ENCODE measurements at regions not wholly inside any gene's neighbourhood (a gene's known extent, or its start where the extent isn't known, plus 50 kb on each side); places are given as distances from the start of the nearest gene placed in this dataset.
"Not testable (repeated sequence)": the region's sequence is repeated elsewhere in the genome, so short reads cannot be mapped to it uniquely, and the experiment has no call there.

DNA sequence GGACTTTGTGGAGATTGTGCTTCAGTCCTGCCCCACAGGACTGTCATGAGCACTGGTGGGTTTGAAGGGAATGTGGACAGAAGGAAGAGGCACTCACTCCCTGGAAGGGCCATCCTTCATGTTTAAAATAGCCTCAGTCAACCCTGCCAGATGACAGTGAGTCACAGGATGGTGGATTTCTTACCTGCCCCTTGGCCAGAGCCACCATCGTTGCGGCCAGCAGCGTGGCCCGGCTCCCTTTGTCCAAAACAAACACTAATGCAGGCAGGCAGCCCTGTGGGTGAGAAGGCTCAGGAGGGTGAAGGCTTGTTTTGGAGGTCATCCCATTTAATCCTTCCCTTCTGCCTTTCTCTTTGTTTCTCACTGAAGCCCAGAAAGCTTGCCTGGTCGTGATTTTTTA lies 422.7 kb downstream of the CD83 start:
- DNase-seq = no peak

- no peak for DNase-seq
Measured at GRCh38 chr6:14540810-14541540, 423.4 kb downstream of the CD83 start.

DNA sequence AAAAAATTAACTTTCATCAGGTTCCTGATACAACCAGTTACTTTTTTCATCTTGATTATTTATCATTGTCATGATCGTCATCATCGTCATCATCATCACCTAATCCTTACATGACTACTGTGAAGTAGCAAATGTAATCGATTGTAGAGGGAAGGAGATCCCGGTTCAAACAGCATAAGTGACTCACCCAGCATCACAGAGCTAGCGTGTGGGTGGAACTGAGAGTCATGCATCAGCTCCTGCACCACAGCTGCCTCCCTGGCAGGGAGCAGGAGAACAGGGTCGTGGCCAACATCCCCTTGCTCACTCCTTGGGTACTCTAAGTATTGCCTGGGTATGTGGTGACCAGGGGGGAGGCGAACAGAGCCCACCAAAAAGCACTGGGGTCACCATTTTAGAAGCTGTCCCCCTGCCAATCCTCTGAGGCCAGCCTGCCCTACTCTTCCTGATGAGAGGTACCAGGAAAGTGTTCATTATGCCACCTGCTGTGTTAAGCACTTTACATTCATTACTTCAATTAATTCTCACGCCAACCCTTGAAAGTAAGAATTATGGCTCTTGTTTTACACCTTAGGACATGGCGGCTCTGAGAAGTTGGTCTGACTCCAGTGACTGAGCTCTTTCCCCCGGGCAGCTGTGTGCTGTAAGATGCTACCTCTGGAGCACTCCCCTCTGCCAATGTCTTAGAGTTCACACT lies 425.2 kb downstream of the CD83 start:
- peak; percentile 51 for DNase-seq

GRCh38 chr6:14543971-14544585 lies 426.5 kb downstream of the CD83 start:
- no peak for DNase-seq

DNA sequence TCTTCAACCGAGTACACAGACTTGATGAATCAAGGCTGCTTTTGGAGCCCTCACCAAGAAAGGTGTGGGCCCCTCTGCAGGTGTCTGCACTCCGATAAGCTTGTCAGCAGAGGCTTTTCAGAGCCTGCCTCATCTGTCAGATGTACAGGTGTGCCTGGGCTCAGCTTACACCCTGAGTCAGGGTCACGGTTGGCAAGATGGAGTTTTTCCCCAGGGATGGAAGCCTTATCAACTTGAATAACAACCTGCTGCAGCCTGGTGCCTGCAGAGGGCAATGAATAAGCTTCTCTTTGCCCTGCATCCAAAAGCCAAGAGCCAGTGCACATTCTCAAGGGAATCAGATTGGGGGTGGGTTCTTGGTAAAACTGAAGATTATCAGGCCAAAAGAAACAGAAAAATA lies 427.1 kb downstream of the CD83 start:
- no peak for DNase-seq

GRCh38 chr6:14545496-14545895 lies 427.9 kb downstream of the CD83 start:
- DNase-seq = peak; percentile 21

GRCh38 chr6:14546036-14546435 lies 428.5 kb downstream of the CD83 start:
- DNase-seq = no peak

- no peak for DNase-seq
Measured at GRCh38 chr6:14547284-14547998, 429.9 kb downstream of the CD83 start.

DNA sequence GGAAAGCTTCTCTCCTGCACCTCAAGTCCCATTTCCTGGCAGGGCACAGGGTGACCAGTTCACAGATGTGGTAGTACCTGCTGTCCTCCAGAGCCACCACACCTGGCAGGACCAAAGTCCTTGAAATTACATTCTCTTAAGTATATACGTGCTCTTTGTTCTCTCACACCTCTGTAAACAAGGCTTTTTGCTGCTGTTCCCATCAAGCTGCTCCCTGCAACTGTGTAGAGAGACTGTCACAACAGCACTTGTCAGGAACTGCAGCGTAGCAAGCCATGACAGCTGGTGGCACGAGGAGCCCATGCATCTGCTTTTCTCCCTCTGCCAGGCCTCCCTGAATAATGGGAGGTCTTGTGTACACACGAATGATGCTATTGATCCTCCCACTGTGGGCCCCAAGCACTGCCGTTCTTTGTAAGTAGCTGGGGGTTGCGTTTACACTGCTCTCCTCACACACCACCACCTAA lies 431.8 kb downstream of the CD83 start:
- DNase-seq = no peak

GRCh38 chr6:14549871-14550270 lies 432.3 kb downstream of the CD83 start:
- no peak for DNase-seq

- no peak for DNase-seq
Measured at GRCh38 chr6:14550410-14550809, 432.8 kb downstream of the CD83 start.

GRCh38 chr6:14550822-14551221 lies 433.2 kb downstream of the CD83 start:
- DNase-seq = peak; percentile 41

- DNase-seq = not testable (repeated sequence)
Measured at GRCh38 chr6:14551601-14552000, 434.0 kb downstream of the CD83 start.

DNA sequence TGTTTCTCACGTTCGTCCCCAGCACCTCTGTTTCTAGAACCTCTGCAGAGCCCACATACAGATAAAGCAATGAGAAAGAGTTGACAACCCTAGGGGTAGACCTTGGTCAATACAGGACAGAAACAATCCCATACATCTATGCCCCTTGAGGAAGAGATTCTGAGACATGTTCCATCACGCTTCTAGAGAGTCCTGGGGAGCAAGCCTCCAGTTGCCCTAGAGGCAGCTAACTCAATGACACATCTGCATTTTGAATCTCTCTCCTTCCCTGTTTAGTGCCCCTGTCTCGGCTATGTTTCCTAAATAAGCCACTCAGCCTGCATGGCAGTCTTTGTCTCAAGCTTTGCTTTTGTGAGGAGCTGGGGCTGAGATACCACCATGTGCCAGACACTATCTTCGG lies 435.3 kb downstream of the CD83 start:
- DNase-seq = no peak

DNA sequence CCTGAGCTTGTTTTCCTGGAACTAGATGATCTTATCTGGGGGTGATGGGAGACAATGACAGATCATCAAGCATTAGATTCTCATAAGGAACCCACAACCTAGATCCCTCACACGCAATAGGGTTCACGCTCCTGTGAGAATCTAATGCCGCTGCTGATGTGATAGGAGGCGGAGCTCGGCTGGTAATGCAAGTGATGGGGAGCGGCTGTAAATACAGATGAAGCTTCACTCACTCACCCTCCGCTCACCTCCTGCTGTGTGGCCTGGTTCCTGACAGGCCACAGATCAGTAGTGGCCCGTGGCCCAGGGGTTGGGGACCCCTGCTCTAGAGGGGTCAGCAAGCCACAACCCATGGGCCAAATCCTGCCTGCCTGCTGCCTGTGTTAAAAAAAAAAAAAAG lies 435.9 kb downstream of the CD83 start:
- DNase-seq = no peak

DNA sequence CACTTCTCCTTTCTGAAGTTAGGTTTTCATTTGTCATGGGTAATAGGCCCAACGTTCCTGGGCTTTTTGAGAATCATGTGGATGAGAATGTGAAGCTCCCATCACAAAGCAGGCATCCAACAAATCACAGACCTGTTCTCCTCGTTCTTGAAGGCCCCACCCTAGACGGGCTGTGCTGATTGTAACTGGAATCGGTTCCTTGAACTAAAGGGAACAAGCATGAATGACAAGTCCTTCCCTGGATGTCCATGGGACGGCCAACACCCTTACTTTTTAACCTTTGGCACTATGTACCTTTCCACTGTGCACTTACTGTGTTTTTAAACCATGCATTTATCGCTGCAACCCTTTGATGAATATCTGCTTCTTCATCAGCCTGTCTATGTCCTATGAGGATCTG lies 438.2 kb downstream of the CD83 start:
- DNase-seq = no peak

DNA sequence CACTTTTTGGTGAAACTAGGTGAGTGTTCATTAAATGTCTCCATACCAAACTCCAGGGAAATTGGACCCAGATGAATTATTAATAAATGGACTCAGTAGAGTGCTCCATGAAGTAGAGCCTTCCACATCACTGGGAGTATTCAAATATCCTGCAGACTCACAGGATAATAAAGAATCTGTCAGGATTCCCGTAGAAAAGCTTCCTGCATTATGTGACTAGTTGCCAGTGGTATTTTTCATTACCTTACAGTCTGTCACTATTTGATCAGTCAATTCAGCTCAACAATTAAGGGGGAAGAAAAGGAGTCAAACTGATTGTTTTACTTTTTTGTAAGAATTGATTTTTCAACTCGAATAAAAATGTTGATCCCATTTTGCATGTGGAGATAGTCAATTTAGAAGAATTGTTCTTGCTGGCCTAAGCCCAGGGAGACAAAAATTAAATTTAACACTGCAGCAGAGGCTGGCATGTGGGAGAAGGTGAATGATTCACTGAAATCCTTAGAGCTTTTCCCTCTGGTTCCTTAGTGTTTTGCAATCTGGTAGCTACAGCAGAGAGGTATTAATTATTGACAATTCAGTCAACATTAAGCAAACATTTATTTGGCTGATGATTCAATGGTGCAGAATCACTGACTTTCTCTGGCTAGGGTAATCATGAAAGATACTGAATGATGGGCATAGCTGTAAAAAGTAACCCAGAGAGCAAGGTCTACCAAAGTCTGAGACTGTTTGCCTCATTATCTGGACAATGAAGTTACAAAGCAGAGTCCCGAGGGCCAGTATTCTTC lies 442.4 kb downstream of the CD83 start:
- no peak for DNase-seq

GRCh38 chr6:14561563-14561962 lies 444.0 kb downstream of the CD83 start:
- not testable (repeated sequence) for DNase-seq

GRCh38 chr6:14567842-14568241 lies 450.3 kb downstream of the CD83 start:
- no peak for DNase-seq

- DNase-seq = no peak
Measured at GRCh38 chr6:14569394-14569793, 451.8 kb downstream of the CD83 start.

DNA sequence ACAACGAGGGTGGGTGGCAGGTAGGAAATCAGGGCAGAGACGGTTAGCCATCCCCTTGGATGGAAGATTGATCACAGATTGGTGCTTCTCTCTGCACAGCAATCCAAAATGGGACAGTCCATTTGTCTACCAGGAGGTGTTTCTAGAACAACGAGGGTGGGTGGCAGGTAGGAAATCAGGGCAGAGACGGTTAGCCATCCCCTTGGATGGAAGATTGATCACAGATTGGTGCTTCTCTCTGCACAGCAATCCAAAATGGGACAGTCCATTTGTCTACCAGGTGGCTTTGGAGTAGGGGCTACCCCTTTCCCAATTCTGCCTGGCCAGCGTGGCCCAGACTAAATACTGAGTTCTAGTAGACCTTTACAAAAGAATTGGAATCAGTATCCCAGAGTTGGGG lies 452.3 kb downstream of the CD83 start:
- not testable (repeated sequence) for DNase-seq

GRCh38 chr6:14571001-14571400 lies 453.4 kb downstream of the CD83 start:
- DNase-seq = no peak
